Right lobe of liver (tissue), 4 donors: ENCODE measurements at regions not wholly inside any gene's neighbourhood (a gene's known extent, or its start where the extent isn't known, plus 50 kb on each side); places are given as distances from the start of the nearest gene placed in this dataset.

ENCODE experiments used
- POLR2A ChIP-seq: fragments of 450-650 bp; IDR thresholded peaks from one replicate; pipeline ENCODE4 v1.6.1; 2017; ENCODE audit warnings: antibody characterized with exemption, mild to moderate bottlenecking
- TF ChIP-seq, protein P1 (sequence below), 4 donors: fragments of 200-600 bp in 3 of 4; fragments of 450-650 bp in 1 of 4; IDR thresholded peaks; one replicate each; pipeline versions ENCODE4 v1.5.1 to v1.8.0; 2016 to 2022; ENCODE audit warnings: antibody characterized with exemption in 4 of 4, mild to moderate bottlenecking in 2 of 4
- donor health status: DM: no; HTN: no; CAD: no.
- donor health status: DM: no; HTN: no; CAD: no.
- donor health status: DM: no; HTN: yes; CAD: no.

GRCh38 chr2:105575499-105576025 lies 169.2 kb upstream of the NCK2 start:
- TF ChIP-seq, protein P1, sequence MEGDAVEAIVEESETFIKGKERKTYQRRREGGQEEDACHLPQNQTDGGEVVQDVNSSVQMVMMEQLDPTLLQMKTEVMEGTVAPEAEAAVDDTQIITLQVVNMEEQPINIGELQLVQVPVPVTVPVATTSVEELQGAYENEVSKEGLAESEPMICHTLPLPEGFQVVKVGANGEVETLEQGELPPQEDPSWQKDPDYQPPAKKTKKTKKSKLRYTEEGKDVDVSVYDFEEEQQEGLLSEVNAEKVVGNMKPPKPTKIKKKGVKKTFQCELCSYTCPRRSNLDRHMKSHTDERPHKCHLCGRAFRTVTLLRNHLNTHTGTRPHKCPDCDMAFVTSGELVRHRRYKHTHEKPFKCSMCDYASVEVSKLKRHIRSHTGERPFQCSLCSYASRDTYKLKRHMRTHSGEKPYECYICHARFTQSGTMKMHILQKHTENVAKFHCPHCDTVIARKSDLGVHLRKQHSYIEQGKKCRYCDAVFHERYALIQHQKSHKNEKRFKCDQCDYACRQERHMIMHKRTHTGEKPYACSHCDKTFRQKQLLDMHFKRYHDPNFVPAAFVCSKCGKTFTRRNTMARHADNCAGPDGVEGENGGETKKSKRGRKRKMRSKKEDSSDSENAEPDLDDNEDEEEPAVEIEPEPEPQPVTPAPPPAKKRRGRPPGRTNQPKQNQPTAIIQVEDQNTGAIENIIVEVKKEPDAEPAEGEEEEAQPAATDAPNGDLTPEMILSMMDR (IDR thresholded peaks at IDR 0.05), result no peak
- no peak for TF ChIP-seq POLR2A
